H1 (cell line): ENCODE measurements at regions not wholly inside any gene's neighbourhood (a gene's known extent, or its start where the extent isn't known, plus 50 kb on each side); places are given as distances from the start of the nearest gene placed in this dataset.
A peak's percentile ranks its signal among the peaks of the same experiment; 100 is the strongest.

Source experiments
- KDM4A ChIP-seq: IDR thresholded peaks from one replicate; pipeline ENCODE4 v1.7.1; 2012; ENCODE audit warnings: low read depth, mild to moderate bottlenecking, moderate library complexity, low read length, inconsistent platforms; ENCODE audit not compliant: severe bottlenecking
- TF ChIP-seq, protein P1 (sequence below): fragments of 300-600 bp; sonication (generic); IDR thresholded peaks from 2 replicates; pipeline ENCODE4 v1.7.1; 2012; ENCODE audit warnings: low read length, moderate library complexity, mild to moderate bottlenecking, inconsistent platforms; ENCODE audit not compliant: insufficient replicate concordance

DNA sequence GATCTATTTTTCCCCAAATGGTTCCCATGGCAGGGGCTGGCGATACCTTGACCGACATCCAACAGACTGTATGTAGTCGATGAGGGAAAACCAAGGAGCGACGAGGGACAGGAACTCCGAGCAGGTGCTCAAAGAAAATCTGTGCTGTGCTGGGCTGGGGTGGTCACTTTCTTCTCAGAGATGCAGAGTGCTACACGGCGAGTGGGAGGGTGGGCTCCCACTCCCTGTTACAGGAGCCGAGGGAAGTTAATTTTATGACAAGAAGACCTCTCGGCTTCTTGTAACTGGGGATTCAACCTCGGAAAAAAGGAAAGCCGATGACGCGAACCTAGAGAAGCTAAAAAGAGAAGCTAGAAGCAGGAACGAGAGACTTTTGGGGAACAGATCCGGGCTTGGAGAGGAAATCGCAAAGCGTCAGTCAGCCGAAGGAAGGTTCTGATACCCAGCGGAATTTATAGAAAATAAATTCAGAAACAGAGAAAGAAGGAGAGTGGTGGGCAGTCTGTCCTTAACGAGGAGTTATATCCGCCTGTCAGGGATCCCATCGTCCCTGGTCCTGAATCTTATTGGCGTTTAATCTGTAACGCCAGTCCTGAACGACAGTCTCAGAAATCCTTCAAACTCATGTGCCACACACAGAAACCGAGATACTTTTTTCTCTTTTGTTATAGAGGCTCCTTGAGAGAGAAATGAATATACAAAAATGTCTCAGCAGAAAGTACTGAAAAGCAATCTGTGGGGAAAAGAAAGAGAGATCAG lies 84.6 kb upstream of the ZNF322 start (continued):
- TF ChIP-seq, protein P1, sequence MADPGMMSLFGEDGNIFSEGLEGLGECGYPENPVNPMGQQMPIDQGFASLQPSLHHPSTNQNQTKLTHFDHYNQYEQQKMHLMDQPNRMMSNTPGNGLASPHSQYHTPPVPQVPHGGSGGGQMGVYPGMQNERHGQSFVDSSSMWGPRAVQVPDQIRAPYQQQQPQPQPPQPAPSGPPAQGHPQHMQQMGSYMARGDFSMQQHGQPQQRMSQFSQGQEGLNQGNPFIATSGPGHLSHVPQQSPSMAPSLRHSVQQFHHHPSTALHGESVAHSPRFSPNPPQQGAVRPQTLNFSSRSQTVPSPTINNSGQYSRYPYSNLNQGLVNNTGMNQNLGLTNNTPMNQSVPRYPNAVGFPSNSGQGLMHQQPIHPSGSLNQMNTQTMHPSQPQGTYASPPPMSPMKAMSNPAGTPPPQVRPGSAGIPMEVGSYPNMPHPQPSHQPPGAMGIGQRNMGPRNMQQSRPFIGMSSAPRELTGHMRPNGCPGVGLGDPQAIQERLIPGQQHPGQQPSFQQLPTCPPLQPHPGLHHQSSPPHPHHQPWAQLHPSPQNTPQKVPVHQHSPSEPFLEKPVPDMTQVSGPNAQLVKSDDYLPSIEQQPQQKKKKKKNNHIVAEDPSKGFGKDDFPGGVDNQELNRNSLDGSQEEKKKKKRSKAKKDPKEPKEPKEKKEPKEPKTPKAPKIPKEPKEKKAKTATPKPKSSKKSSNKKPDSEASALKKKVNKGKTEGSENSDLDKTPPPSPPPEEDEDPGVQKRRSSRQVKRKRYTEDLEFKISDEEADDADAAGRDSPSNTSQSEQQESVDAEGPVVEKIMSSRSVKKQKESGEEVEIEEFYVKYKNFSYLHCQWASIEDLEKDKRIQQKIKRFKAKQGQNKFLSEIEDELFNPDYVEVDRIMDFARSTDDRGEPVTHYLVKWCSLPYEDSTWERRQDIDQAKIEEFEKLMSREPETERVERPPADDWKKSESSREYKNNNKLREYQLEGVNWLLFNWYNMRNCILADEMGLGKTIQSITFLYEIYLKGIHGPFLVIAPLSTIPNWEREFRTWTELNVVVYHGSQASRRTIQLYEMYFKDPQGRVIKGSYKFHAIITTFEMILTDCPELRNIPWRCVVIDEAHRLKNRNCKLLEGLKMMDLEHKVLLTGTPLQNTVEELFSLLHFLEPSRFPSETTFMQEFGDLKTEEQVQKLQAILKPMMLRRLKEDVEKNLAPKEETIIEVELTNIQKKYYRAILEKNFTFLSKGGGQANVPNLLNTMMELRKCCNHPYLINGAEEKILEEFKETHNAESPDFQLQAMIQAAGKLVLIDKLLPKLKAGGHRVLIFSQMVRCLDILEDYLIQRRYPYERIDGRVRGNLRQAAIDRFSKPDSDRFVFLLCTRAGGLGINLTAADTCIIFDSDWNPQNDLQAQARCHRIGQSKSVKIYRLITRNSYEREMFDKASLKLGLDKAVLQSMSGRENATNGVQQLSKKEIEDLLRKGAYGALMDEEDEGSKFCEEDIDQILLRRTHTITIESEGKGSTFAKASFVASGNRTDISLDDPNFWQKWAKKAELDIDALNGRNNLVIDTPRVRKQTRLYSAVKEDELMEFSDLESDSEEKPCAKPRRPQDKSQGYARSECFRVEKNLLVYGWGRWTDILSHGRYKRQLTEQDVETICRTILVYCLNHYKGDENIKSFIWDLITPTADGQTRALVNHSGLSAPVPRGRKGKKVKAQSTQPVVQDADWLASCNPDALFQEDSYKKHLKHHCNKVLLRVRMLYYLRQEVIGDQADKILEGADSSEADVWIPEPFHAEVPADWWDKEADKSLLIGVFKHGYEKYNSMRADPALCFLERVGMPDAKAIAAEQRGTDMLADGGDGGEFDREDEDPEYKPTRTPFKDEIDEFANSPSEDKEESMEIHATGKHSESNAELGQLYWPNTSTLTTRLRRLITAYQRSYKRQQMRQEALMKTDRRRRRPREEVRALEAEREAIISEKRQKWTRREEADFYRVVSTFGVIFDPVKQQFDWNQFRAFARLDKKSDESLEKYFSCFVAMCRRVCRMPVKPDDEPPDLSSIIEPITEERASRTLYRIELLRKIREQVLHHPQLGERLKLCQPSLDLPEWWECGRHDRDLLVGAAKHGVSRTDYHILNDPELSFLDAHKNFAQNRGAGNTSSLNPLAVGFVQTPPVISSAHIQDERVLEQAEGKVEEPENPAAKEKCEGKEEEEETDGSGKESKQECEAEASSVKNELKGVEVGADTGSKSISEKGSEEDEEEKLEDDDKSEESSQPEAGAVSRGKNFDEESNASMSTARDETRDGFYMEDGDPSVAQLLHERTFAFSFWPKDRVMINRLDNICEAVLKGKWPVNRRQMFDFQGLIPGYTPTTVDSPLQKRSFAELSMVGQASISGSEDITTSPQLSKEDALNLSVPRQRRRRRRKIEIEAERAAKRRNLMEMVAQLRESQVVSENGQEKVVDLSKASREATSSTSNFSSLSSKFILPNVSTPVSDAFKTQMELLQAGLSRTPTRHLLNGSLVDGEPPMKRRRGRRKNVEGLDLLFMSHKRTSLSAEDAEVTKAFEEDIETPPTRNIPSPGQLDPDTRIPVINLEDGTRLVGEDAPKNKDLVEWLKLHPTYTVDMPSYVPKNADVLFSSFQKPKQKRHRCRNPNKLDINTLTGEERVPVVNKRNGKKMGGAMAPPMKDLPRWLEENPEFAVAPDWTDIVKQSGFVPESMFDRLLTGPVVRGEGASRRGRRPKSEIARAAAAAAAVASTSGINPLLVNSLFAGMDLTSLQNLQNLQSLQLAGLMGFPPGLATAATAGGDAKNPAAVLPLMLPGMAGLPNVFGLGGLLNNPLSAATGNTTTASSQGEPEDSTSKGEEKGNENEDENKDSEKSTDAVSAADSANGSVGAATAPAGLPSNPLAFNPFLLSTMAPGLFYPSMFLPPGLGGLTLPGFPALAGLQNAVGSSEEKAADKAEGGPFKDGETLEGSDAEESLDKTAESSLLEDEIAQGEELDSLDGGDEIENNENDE, result no peak
- peak; percentile 44 for TF ChIP-seq KDM4A
